Prostate gland (tissue), 2 donors: ENCODE measurements at regions not wholly inside any gene's neighbourhood (a gene's known extent, or its start where the extent isn't known, plus 50 kb on each side); places are given as distances from the start of the nearest gene placed in this dataset.

ENCODE experiments used
- POLR2A ChIP-seq: fragments of 450-650 bp; IDR thresholded peaks from one replicate; pipeline ENCODE4 v1.6.1; 2016; ENCODE audit warnings: antibody characterized with exemption, mild to moderate bottlenecking
- TF ChIP-seq, protein P1 (sequence below), 4 experiments: fragments of 200-600 bp in 2 of 4; fragments of 450-650 bp in 2 of 4; sonication (generic) in 2 of 4; IDR thresholded peaks; 1 replicate in 3 of 4; 2 replicates in 1 of 4; pipeline ENCODE4 v1.5.1; 2016 to 2019; ENCODE audit warnings: antibody characterized with exemption in 4 of 4, mild to moderate bottlenecking in 2 of 4, moderate library complexity in 2 of 4

DNA sequence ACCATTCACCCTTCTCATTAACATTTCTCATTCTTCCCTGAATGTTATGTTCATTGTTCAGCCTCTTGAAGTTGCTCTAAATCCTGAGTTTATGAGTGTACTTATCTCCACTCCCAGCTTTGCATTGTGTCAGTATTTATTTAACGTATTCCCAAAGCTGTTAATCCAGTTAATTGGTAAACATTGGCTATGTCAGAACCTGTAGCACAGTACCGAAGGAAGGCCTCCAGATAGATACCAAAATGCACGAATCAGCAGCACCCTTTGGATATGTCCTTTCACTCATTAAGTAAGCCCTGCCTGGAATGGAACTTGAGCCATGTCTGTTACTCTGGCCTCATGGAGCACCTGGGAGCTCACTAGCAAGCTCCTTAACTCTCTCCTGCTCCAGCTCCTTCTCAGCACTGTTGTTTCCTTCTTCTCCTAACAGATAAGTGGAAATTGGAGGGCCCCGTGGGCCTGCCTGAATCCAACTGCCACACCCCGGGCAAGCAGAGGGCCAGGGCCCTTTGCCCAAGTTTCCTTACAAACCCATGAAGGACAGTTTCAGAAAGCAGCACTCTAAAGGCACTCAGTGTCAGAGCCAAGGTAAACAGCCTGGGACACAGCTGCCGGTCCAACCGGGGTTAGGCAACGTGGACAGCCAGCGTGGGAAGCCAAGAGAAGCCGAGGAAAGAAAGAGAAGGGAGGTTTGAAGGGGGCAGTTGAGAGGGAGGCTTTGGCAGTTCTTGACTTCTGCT lies 155.0 kb upstream of the SERP2 start:
- TF ChIP-seq, protein P1, sequence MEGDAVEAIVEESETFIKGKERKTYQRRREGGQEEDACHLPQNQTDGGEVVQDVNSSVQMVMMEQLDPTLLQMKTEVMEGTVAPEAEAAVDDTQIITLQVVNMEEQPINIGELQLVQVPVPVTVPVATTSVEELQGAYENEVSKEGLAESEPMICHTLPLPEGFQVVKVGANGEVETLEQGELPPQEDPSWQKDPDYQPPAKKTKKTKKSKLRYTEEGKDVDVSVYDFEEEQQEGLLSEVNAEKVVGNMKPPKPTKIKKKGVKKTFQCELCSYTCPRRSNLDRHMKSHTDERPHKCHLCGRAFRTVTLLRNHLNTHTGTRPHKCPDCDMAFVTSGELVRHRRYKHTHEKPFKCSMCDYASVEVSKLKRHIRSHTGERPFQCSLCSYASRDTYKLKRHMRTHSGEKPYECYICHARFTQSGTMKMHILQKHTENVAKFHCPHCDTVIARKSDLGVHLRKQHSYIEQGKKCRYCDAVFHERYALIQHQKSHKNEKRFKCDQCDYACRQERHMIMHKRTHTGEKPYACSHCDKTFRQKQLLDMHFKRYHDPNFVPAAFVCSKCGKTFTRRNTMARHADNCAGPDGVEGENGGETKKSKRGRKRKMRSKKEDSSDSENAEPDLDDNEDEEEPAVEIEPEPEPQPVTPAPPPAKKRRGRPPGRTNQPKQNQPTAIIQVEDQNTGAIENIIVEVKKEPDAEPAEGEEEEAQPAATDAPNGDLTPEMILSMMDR (IDR thresholded peaks at IDR 0.05) = no peak
- TF ChIP-seq POLR2A = no peak
